Urothelium cell line (cell line): ENCODE measurements at regions not wholly inside any gene's neighbourhood (a gene's known extent, or its start where the extent isn't known, plus 50 kb on each side); places are given as distances from the start of the nearest gene placed in this dataset.
"Not testable (repeated sequence)": the region's sequence is repeated elsewhere in the genome, so short reads cannot be mapped to it uniquely, and the experiment has no call there.

ENCODE experiments used
- DNase-seq: peaks from one replicate; pipeline ENCODE4 v3.0.0; 2011; ENCODE audit warnings: low spot score, mixed read lengths
- FAIRE-seq: peaks from 2 replicates; lab custom pipeline; 2011; peaks lifted over from hg19 to GRCh38; lab: Jason Lieb, UNC

- FAIRE-seq (no peak), DNase-seq (no peak)
Observed at GRCh38 chr16:26493751-26494150, 573.0 kb upstream of the C16orf82 start.

DNA sequence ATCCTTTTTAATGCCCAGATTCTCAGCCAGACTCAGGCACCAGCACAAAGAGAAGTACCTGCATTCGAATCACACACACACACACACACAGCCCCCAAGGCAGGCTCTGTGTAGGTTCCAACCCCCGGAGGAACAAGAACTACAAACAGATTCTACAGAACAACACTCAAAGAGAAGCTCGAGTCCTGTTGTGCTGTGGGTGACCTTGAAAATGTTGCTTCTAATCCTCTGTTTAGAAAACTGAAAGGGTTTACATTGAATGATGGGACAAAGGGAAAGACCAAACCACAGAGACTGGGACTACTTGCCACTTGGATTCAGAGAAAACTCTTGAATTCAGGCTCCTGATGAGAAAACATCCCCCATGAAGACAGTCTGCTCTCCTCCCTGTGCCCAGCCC is 568.8 kb upstream of the C16orf82 start:
- DNase-seq: no peak
- no peak for FAIRE-seq

GRCh38 chr16:26500326-26500725 is 566.4 kb upstream of the C16orf82 start:
- no peak for FAIRE-seq

GRCh38 chr16:26505496-26505895 is 561.2 kb upstream of the C16orf82 start:
- FAIRE-seq (no peak), DNase-seq (no peak)

More at GRCh38 chr16:26500326-26500725, 566.4 kb upstream of the C16orf82 start:
- DNase-seq: no peak

DNA sequence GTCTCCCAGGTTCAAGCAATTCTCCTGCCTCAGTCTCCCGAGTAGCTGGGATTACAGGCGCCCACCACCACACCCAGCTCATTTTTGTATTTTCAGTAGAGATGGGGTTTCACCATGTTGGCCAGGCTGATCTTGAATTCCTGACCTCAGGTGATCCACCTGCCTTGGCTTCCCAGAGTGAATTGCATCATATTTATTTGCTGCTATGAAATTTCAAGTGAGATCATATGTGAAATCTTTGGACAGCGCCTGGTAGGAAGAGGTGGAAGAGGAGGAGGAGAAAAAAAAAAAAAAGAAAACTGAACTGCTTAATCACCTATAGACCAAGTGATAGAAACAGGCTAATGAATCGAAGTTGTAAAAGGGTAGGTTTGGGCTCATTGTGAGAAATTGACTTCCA is 557.8 kb upstream of the C16orf82 start:
- FAIRE-seq, DNase-seq: not testable (repeated sequence)

DNA sequence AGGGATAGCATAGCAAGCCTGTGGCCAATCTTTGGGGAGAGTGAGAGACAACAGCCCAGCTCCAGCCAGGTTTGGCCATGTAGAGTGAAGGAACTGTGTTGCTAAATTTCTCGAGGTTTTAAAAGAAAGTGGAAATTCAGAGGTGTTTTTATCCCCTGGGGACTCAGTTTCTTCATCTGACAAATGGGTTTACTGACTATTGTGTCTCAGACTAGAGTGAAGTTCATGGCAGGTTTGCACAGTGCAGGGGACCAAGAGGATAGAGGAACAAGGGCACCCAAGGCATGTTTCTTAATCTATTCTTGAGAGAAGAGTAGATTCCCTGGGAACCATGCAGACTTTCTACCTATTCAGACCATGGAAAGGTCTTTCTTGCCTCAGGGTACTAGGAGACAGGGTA is 555.8 kb upstream of the C16orf82 start:
- DNase-seq (no peak), FAIRE-seq (no peak)

GRCh38 chr16:26511463-26511862 is 555.3 kb upstream of the C16orf82 start:
- DNase-seq (no peak), FAIRE-seq (no peak)

- DNase-seq (no peak), FAIRE-seq (no peak)
Observed at GRCh38 chr16:26521626-26522025, 545.1 kb upstream of the C16orf82 start.

DNA sequence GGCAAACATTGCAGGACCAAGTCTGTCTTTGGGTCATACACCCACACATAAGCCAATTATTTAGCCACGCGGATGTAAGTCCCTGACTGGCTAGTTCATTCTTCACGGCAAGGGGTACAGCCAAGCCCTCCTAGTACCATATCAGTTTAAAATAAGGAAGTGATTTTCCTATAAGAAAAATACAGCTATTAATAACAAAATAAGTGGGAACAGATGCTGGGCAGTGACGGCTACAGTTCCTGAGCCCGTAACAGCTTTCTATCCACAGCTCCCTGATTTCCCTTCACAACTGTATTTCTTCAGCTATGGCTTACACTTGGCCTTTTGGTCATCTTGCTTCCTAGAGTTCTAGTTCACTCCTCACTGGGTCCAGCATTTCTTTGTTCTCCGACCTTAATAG is 542.4 kb upstream of the C16orf82 start:
- DNase-seq (no peak), FAIRE-seq (no peak)

DNA sequence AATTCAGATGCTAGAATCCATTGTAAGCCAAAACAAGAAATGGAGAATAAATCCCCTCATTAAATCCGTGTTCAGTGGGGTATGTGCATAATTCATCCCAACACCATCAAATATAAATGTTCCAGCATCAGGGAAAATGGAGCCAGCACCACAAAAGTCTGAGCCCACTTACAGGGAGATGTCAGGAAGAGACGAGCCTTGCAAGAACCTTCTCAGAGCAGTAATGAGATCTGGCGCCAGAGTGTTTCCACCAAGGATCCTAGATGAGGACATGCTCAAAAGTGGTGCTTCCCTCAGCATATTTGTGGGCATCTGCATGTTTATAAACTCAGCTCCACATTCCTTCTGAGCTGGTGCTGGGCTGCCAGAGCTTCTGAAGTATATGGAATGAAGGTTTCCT is 541.9 kb upstream of the C16orf82 start:
- FAIRE-seq (no peak), DNase-seq (peak; percentile 4)

DNA sequence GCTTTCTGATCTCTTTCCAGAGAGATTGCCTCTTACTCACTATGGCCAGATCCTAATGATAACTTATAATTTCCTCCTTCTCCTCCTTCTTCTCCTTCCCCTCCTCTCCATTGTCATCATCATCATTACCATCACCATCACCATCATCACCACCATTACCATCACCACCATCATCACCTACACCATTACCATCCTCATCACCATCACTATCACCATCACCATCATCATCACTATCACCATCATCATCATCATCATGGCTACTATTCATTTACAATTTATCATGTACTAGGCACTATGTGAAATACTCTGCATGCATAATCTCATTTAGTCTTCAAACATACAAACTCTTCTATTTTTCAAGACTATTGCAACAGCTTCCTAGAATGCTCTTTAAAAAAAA is 540.9 kb upstream of the C16orf82 start:
- DNase-seq: no peak

GRCh38 chr16:26526633-26527032 is 540.1 kb upstream of the C16orf82 start:
- no peak for DNase-seq

More for the DNA sequence above, 540.9 kb upstream of the C16orf82 start:
- FAIRE-seq: no peak

GRCh38 chr16:26530584-26531289 is 536.0 kb upstream of the C16orf82 start:
- FAIRE-seq (no peak), DNase-seq (no peak)

More at GRCh38 chr16:26526633-26527032, 540.1 kb upstream of the C16orf82 start:
- no peak for FAIRE-seq

DNA sequence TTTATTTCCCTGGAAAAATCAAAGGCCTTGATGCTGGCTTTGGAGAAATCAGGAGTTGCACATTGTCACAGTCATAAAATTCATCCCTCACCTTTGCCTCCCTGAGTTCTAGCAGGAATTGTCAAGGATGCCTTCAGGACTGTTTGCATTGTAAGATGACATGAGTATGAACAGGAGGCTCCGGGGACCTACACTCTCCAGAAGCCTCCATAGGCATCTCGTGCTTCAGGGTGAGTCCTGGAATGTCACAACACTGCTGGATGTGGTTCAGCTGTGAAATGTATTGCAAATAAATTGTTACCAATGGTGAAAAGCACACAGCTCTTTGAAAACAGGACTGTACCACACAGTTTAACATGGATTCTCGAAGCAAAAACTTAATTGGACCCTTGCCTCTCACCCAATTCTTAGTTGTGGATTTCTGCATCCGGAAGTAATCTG is 535.4 kb upstream of the C16orf82 start:
- DNase-seq: no peak
- FAIRE-seq: no peak

- DNase-seq (no peak), FAIRE-seq (no peak)
Observed at GRCh38 chr16:26532456-26532855, 534.3 kb upstream of the C16orf82 start.

- FAIRE-seq (peak; percentile 70), DNase-seq (no peak)
Observed at GRCh38 chr16:26542198-26542597, 524.5 kb upstream of the C16orf82 start.

DNA sequence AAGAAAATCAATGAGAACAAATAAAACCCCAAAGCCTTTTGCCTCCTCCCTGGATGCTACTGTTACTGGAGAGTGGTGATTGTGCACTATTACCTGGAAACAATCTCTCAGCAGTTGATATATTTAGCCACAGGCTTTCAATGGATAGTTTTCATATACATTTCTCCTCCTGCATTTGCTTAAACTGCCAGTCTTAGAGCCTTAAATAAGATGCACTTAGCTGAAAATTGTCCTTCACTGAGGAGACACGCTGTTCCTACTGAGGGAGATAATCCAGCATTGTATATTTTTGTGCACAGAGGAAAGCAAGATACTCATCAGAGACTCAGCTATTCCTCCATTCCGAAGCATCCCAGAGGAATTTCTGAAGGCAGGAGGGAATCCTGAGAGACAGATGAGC is 520.2 kb upstream of the C16orf82 start:
- FAIRE-seq (no peak), DNase-seq (no peak)

GRCh38 chr16:26547681-26548080 is 519.0 kb upstream of the C16orf82 start:
- DNase-seq (no peak), FAIRE-seq (no peak)

DNA sequence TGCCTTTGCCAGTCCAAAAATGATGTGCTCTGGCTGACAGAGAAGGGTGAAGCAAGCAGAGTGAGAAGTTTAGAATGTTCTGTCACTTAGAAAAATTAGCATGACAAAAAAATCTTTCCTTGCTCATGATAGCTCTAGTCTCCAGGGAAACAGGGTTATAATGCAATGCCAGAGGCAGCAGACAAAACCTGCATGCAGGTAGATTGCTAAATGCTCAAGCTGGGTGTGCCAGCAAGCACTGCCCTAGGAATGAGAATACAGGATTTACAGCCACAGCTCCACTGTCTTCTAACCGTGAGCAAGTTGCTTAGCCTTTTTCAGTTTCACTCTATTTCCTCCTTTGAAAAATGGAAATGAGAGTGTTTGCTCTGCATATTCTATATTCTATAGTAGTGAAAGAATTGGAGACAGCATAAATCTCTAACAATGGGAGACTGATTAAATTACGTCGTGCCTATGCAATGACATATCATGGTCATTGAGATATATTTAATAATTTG is 516.6 kb upstream of the C16orf82 start:
- FAIRE-seq (no peak), DNase-seq (no peak)

GRCh38 chr16:26554030-26554429 is 512.7 kb upstream of the C16orf82 start:
- FAIRE-seq: no peak
- no peak for DNase-seq

GRCh38 chr16:26561303-26561702 is 505.4 kb upstream of the C16orf82 start:
- FAIRE-seq (no peak), DNase-seq (no peak)

DNA sequence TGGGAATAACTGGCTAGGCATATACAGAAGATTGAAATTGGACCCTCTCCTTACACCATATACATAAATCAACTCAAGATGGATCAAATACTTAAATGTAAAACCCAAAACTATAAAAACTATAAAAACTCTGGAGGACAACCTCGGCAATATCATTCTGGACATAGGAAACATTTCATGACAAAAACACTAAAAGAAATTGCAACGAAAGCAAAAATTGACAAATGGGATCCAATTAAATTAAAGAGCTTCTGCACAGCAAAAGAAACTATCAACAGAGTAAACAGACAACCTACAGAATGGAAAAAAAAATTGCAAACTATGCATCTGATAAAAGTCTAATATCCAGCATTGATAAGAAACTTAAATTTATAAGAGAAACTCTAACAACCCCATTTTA is 503.7 kb upstream of the C16orf82 start:
- FAIRE-seq (no peak), DNase-seq (no peak)

DNA sequence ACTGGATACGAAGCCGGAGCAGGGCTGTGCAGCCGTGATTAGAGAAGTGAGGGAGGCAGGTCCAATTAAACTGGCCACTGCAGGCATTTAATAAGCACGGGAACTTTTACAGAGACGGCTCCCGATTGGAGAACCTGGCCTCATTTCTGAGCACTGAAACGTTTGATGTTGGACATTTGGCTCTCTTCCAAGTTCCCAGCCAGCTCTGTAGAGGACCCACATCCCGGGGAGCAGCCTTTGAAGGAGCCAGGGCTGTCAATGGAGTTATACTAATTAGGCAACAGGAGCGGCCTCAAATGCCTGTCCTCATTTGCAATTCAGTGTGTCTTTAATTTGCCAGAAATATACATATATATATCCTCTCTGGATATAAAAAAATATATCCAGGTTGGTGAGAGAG is 499.4 kb upstream of the C16orf82 start:
- DNase-seq: no peak
- no peak for FAIRE-seq
